GM19467 (cell line): ENCODE measurements at regions not wholly inside any gene's neighbourhood (a gene's known extent, or its start where the extent isn't known, plus 50 kb on each side); places are given as distances from the start of the nearest gene placed in this dataset.
"Not testable (repeated sequence)": the region's sequence is repeated elsewhere in the genome, so short reads cannot be mapped to it uniquely, and the experiment has no call there.

Experiments
- ATAC-seq: cut with Tn5 transposase; IDR thresholded peaks from one replicate; pipeline ENCODE4 v1.9.1; 2021; ENCODE audit warnings: mild to moderate bottlenecking, moderate library complexity; ENCODE audit not compliant: unreplicated experiment

- ATAC-seq: no peak
These were observed 193.4 kb upstream of the CPHXL start for GRCh38 chr16:75919664-75920063.

- no peak for ATAC-seq
These were observed 195.0 kb upstream of the CPHXL start for GRCh38 chr16:75921281-75921680.

- no peak for ATAC-seq
These were observed 196.0 kb upstream of the CPHXL start for GRCh38 chr16:75922250-75922649.

GRCh38 chr16:75924397-75924796 is 198.1 kb upstream of the CPHXL start:
- ATAC-seq: no peak

GRCh38 chr16:75927810-75928209 is 201.5 kb upstream of the CPHXL start:
- no peak for ATAC-seq

GRCh38 chr16:75928295-75928694 is 202.0 kb upstream of the CPHXL start:
- ATAC-seq: no peak

- ATAC-seq: no peak
These were observed 202.8 kb upstream of the CPHXL start for GRCh38 chr16:75929046-75929445.

GRCh38 chr16:75931043-75931442 is 204.8 kb upstream of the CPHXL start:
- no peak for ATAC-seq

GRCh38 chr16:75931970-75932369 is 205.7 kb upstream of the CPHXL start:
- ATAC-seq: no peak

GRCh38 chr16:75938818-75939217 is 212.5 kb upstream of the CPHXL start:
- ATAC-seq: no peak

GRCh38 chr16:75942351-75942750 is 216.1 kb upstream of the CPHXL start:
- ATAC-seq: no peak

- ATAC-seq: no peak
These were observed 216.6 kb upstream of the CPHXL start for GRCh38 chr16:75942936-75943335.

- ATAC-seq: no peak
These were observed 217.6 kb upstream of the CPHXL start for GRCh38 chr16:75943705-75944514.

GRCh38 chr16:75945916-75946457 is 219.7 kb upstream of the CPHXL start:
- no peak for ATAC-seq

- no peak for ATAC-seq
These were observed 221.4 kb upstream of the CPHXL start for GRCh38 chr16:75947626-75948239.

GRCh38 chr16:75948441-75948840 is 222.2 kb upstream of the CPHXL start:
- no peak for ATAC-seq

- ATAC-seq: no peak
These were observed 222.6 kb upstream of the CPHXL start for GRCh38 chr16:75948886-75949285.

- ATAC-seq: no peak
These were observed 225.8 kb upstream of the CPHXL start for GRCh38 chr16:75952124-75952523.

GRCh38 chr16:75957870-75958269 is 231.6 kb upstream of the CPHXL start:
- ATAC-seq: no peak

GRCh38 chr16:75965504-75966374 is 239.4 kb upstream of the CPHXL start:
- no peak for ATAC-seq

GRCh38 chr16:75969120-75969519 is 242.8 kb upstream of the CPHXL start:
- not testable (repeated sequence) for ATAC-seq
